Glutamatergic neuron (in vitro differentiated cells): ENCODE measurements at regions not wholly inside any gene's neighbourhood (a gene's known extent, or its start where the extent isn't known, plus 50 kb on each side); places are given as distances from the start of the nearest gene placed in this dataset.

Experiments
- DNase-seq: peaks from one replicate; pipeline ENCODE4 v3.0.0; 2022
- H3K27ac Mint-ChIP-seq: one replicate; pipeline ENCODE4 v1.8.0; 2020; ENCODE audit warnings: mild to moderate bottlenecking, mixed read lengths, inconsistent platforms; ENCODE audit not compliant: unreplicated experiment
- H3K27me3 Mint-ChIP-seq: one replicate; pipeline ENCODE4 v1.8.0; 2020; ENCODE audit warnings: mild to moderate bottlenecking, moderate library complexity, mixed read lengths, inconsistent platforms; ENCODE audit not compliant: unreplicated experiment
- H3K36me3 Mint-ChIP-seq: one replicate; pipeline ENCODE4 v1.8.0; 2020; ENCODE audit warnings: mild to moderate bottlenecking, mixed read lengths, inconsistent platforms; ENCODE audit not compliant: unreplicated experiment
- H3K4me1 Mint-ChIP-seq: one replicate; pipeline ENCODE4 v1.8.0; 2020; ENCODE audit warnings: mild to moderate bottlenecking, low read depth, mixed read lengths, inconsistent platforms; ENCODE audit not compliant: unreplicated experiment
- H3K4me3 Mint-ChIP-seq: one replicate; pipeline ENCODE4 v1.8.0; 2020; ENCODE audit warnings: mild to moderate bottlenecking, mixed read lengths, inconsistent platforms; ENCODE audit not compliant: unreplicated experiment
- H3K9me3 Mint-ChIP-seq: one replicate; pipeline ENCODE4 v1.8.0; 2020; ENCODE audit warnings: mild to moderate bottlenecking, moderate library complexity, mixed read lengths, inconsistent platforms; ENCODE audit not compliant: unreplicated experiment
- TF ChIP-seq, protein P1 (sequence below): fragments of 200-600 bp; sonication (generic); IDR thresholded peaks from one replicate; pipeline ENCODE4 v1.5.0; 2021; ENCODE audit not compliant: partially characterized antibody, unreplicated experiment

- H3K4me1 Mint-ChIP-seq = no peaks in the 10 kb centered on the region
- no peaks in the 10 kb centered on the region for H3K36me3 Mint-ChIP-seq
- H3K27me3 Mint-ChIP-seq = no peaks in the 10 kb centered on the region
- DNase-seq = no peak
- no peaks in the 10 kb centered on the region for H3K9me3 Mint-ChIP-seq
- no peak overlapping the region for H3K4me3 Mint-ChIP-seq
- TF ChIP-seq, protein P1, sequence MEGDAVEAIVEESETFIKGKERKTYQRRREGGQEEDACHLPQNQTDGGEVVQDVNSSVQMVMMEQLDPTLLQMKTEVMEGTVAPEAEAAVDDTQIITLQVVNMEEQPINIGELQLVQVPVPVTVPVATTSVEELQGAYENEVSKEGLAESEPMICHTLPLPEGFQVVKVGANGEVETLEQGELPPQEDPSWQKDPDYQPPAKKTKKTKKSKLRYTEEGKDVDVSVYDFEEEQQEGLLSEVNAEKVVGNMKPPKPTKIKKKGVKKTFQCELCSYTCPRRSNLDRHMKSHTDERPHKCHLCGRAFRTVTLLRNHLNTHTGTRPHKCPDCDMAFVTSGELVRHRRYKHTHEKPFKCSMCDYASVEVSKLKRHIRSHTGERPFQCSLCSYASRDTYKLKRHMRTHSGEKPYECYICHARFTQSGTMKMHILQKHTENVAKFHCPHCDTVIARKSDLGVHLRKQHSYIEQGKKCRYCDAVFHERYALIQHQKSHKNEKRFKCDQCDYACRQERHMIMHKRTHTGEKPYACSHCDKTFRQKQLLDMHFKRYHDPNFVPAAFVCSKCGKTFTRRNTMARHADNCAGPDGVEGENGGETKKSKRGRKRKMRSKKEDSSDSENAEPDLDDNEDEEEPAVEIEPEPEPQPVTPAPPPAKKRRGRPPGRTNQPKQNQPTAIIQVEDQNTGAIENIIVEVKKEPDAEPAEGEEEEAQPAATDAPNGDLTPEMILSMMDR = no peak
- H3K27ac Mint-ChIP-seq = no peak overlapping the region
Observed at GRCh38 chrX:147763131-147763530, 148.6 kb upstream of the FMR1 start.

GRCh38 chrX:147764868-147765267, 146.9 kb upstream of the FMR1 start:
- Mint-ChIP-seq H3K4me1 (no peaks in the 10 kb centered on the region), H3K27ac (no peak overlapping the region), H3K9me3 (no peaks in the 10 kb centered on the region), H3K4me3 (no peak overlapping the region), H3K36me3 (no peaks in the 10 kb centered on the region), H3K27me3 (no peaks in the 10 kb centered on the region)
- DNase-seq = no peak
- TF ChIP-seq, protein P1 = no peak

DNA sequence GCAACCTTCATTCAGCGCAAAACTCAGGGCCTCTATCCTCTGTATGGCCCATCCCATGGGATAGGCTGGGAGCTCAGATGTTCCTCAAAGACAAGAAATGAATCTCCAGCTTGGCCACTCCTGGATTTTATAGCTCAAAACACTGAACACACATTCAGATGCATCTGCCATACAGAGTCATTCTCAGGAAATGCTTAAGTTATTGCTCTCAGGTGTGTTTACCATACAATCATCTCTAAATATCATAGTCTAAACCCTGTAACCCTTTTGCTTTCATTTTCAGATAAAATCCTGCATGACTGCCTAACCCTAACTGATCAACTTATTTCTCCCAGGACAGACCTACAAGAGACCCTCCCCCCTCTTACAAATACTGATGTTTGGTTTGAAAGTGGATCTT, 140.9 kb upstream of the FMR1 start:
- TF ChIP-seq, protein P1 = no peak
- H3K27me3 Mint-ChIP-seq = no peaks in the 10 kb centered on the region
- no peaks in the 10 kb centered on the region for H3K36me3 Mint-ChIP-seq
- DNase-seq = no peak
- no peaks in the 10 kb centered on the region for H3K9me3 Mint-ChIP-seq
- no peaks in the 10 kb centered on the region for H3K4me1 Mint-ChIP-seq
- H3K4me3 Mint-ChIP-seq = no peak overlapping the region
- no peak overlapping the region for H3K27ac Mint-ChIP-seq

GRCh38 chrX:147776988-147777387, 134.7 kb upstream of the FMR1 start:
- H3K4me3 Mint-ChIP-seq = no peak overlapping the region
- H3K27me3 Mint-ChIP-seq = peaks cover 2% of the 10 kb centered on the region
- no peaks in the 10 kb centered on the region for H3K36me3 Mint-ChIP-seq
- H3K27ac Mint-ChIP-seq = no peak overlapping the region
- H3K4me1 Mint-ChIP-seq = no peaks in the 10 kb centered on the region
- no peak for DNase-seq
- no peaks in the 10 kb centered on the region for H3K9me3 Mint-ChIP-seq
- TF ChIP-seq, protein P1 = no peak

DNA sequence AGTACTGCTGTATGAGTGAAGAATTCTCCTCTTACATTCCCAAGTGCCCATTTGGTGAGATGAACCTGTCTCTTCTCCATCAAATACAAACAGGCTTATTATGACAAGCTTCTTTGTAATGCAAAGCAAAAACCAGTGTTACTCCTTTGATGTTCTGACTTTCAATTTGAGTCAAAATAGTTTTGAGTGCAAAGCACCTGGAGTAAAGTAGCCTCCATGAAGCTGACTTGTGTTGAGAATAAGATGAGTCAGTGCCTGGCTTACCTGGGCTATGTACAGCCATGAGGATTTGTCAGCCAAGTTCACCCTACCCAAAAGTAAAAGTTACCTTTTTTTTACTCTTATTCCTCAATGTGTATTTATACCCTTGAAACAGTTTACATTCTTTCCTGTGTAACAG, 132.5 kb upstream of the FMR1 start:
- no peak overlapping the region for H3K4me3 Mint-ChIP-seq
- TF ChIP-seq, protein P1 = no peak
- H3K27ac Mint-ChIP-seq = no peak overlapping the region
- H3K27me3 Mint-ChIP-seq = peaks cover 2% of the 10 kb centered on the region
- DNase-seq = no peak
- H3K36me3 Mint-ChIP-seq = no peaks in the 10 kb centered on the region
- no peaks in the 10 kb centered on the region for H3K4me1 Mint-ChIP-seq
- H3K9me3 Mint-ChIP-seq = no peaks in the 10 kb centered on the region
